ENCODE measurements at regions not wholly inside any gene's neighbourhood (a gene's known extent, or its start where the extent isn't known, plus 50 kb on each side); places are given as distances from the start of the nearest gene placed in this dataset.

DNA sequence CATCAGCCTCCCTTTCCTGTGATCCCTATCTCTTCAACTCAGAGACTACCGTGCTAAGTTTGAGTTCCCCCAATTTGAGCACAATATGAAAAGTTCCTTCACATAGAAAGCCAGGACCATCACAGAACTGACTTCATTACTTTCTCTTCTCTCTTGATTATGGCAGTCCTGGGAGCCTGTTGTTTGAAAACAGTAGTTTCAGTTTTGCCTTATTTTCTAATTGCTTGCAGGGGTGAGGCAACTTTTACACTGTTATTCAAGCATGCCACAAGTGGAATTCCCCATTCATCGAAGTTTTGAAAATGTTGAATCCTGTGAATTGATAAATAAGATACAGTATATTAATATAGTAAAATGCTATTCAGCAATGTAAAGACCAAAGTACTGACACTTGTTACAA is 569.7 kb upstream of the MARCKS start:
- TF ChIP-seq EZH2 (IDR thresholded peaks at IDR 0.05) (no peak), RAD21 (IDR thresholded peaks at IDR 0.05; ENCODE audit: low read depth) (no peak), FOSL1 (IDR thresholded peaks at IDR 0.05; ENCODE audit: low read depth) (no peak), TCF7L2 (IDR thresholded peaks at IDR 0.05; ENCODE audit: borderline replicate concordance, extremely low read depth, insufficient read depth, insufficient read length) (no peak)
- TF ChIP-seq, protein P1, sequence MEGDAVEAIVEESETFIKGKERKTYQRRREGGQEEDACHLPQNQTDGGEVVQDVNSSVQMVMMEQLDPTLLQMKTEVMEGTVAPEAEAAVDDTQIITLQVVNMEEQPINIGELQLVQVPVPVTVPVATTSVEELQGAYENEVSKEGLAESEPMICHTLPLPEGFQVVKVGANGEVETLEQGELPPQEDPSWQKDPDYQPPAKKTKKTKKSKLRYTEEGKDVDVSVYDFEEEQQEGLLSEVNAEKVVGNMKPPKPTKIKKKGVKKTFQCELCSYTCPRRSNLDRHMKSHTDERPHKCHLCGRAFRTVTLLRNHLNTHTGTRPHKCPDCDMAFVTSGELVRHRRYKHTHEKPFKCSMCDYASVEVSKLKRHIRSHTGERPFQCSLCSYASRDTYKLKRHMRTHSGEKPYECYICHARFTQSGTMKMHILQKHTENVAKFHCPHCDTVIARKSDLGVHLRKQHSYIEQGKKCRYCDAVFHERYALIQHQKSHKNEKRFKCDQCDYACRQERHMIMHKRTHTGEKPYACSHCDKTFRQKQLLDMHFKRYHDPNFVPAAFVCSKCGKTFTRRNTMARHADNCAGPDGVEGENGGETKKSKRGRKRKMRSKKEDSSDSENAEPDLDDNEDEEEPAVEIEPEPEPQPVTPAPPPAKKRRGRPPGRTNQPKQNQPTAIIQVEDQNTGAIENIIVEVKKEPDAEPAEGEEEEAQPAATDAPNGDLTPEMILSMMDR (IDR thresholded peaks at IDR 0.05 in 2 of 3, conservative IDR thresholded peaks at IDR 0.05 in 1 of 3; ENCODE audit: borderline replicate concordance in 1 of 3, insufficient read depth in 1 of 3, low read depth in 2 of 3, low read length in 2 of 3): no peak
- TF ChIP-seq, protein P2, sequence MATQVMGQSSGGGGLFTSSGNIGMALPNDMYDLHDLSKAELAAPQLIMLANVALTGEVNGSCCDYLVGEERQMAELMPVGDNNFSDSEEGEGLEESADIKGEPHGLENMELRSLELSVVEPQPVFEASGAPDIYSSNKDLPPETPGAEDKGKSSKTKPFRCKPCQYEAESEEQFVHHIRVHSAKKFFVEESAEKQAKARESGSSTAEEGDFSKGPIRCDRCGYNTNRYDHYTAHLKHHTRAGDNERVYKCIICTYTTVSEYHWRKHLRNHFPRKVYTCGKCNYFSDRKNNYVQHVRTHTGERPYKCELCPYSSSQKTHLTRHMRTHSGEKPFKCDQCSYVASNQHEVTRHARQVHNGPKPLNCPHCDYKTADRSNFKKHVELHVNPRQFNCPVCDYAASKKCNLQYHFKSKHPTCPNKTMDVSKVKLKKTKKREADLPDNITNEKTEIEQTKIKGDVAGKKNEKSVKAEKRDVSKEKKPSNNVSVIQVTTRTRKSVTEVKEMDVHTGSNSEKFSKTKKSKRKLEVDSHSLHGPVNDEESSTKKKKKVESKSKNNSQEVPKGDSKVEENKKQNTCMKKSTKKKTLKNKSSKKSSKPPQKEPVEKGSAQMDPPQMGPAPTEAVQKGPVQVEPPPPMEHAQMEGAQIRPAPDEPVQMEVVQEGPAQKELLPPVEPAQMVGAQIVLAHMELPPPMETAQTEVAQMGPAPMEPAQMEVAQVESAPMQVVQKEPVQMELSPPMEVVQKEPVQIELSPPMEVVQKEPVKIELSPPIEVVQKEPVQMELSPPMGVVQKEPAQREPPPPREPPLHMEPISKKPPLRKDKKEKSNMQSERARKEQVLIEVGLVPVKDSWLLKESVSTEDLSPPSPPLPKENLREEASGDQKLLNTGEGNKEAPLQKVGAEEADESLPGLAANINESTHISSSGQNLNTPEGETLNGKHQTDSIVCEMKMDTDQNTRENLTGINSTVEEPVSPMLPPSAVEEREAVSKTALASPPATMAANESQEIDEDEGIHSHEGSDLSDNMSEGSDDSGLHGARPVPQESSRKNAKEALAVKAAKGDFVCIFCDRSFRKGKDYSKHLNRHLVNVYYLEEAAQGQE (IDR thresholded peaks at IDR 0.05; ENCODE audit: low read depth): no peak
